ENCODE measurements at regions not wholly inside any gene's neighbourhood (a gene's known extent, or its start where the extent isn't known, plus 50 kb on each side); places are given as distances from the start of the nearest gene placed in this dataset.

- TF ChIP-seq TAF1 (IDR thresholded peaks at IDR 0.05; ENCODE audit: borderline replicate concordance, low read depth, low read length) (no peak), POLR2A (IDR thresholded peaks at IDR 0.05; ENCODE audit: low read depth, low read length) (no peak)
Measured at GRCh38 chr20:24063100-24063499, 74.5 kb upstream of the GGTLC1 start.
